MV-4-11 (cell line): ENCODE measurements at regions not wholly inside any gene's neighbourhood (a gene's known extent, or its start where the extent isn't known, plus 50 kb on each side); places are given as distances from the start of the nearest gene placed in this dataset.
"Not testable (repeated sequence)": the region's sequence is repeated elsewhere in the genome, so short reads cannot be mapped to it uniquely, and the experiment has no call there.

Experiments used
- DNase-seq: peaks from one replicate; lab custom pipeline; 2025; lab: John Stamatoyannopoulos, UW

- no peak for DNase-seq
These were observed 1003.9 kb downstream of the SORCS3 start for GRCh38 chr10:105644978-105645377.

- no peak for DNase-seq
These were observed 1003.5 kb downstream of the SORCS3 start for GRCh38 chr10:105644559-105644958.

- no peak for DNase-seq
These were observed 1003.0 kb downstream of the SORCS3 start for GRCh38 chr10:105644091-105644490.

GRCh38 chr10:105643660-105644059 lies 1002.6 kb downstream of the SORCS3 start:
- no peak for DNase-seq

GRCh38 chr10:105634281-105634680 lies 993.2 kb downstream of the SORCS3 start:
- no peak for DNase-seq

GRCh38 chr10:105615715-105616365 lies 974.8 kb downstream of the SORCS3 start:
- no peak for DNase-seq

- DNase-seq: no peak
These were observed 970.2 kb downstream of the SORCS3 start for GRCh38 chr10:105611244-105611798.

GRCh38 chr10:105609451-105609850 lies 968.4 kb downstream of the SORCS3 start:
- no peak for DNase-seq

- DNase-seq: no peak
These were observed 964.8 kb downstream of the SORCS3 start for GRCh38 chr10:105605918-105606317.

GRCh38 chr10:105605104-105605503 lies 964.0 kb downstream of the SORCS3 start:
- no peak for DNase-seq

GRCh38 chr10:105598207-105598606 lies 957.1 kb downstream of the SORCS3 start:
- DNase-seq: no peak

GRCh38 chr10:105597312-105597711 lies 956.2 kb downstream of the SORCS3 start:
- no peak for DNase-seq

- DNase-seq: no peak
These were observed 955.7 kb downstream of the SORCS3 start for GRCh38 chr10:105596749-105597148.

GRCh38 chr10:105594296-105594695 lies 953.2 kb downstream of the SORCS3 start:
- no peak for DNase-seq

- no peak for DNase-seq
These were observed 951.4 kb downstream of the SORCS3 start for GRCh38 chr10:105592468-105592867.

- no peak for DNase-seq
These were observed 945.5 kb downstream of the SORCS3 start for GRCh38 chr10:105586451-105587098.

GRCh38 chr10:105585753-105586152 lies 944.7 kb downstream of the SORCS3 start:
- no peak for DNase-seq

GRCh38 chr10:105585171-105585570 lies 944.1 kb downstream of the SORCS3 start:
- DNase-seq: no peak

- no peak for DNase-seq
These were observed 938.0 kb downstream of the SORCS3 start for GRCh38 chr10:105579112-105579511.

GRCh38 chr10:105577865-105578607 lies 936.9 kb downstream of the SORCS3 start:
- DNase-seq: no peak

GRCh38 chr10:105559333-105560097 lies 918.4 kb downstream of the SORCS3 start:
- no peak for DNase-seq

- DNase-seq: not testable (repeated sequence)
These were observed 909.4 kb downstream of the SORCS3 start for GRCh38 chr10:105550453-105550852.
